ENCODE measurements at regions not wholly inside any gene's neighbourhood (a gene's known extent, or its start where the extent isn't known, plus 50 kb on each side); places are given as distances from the start of the nearest gene placed in this dataset.
"Not testable (repeated sequence)": the region's sequence is repeated elsewhere in the genome, so short reads cannot be mapped to it uniquely, and the experiment has no call there.

DNA sequence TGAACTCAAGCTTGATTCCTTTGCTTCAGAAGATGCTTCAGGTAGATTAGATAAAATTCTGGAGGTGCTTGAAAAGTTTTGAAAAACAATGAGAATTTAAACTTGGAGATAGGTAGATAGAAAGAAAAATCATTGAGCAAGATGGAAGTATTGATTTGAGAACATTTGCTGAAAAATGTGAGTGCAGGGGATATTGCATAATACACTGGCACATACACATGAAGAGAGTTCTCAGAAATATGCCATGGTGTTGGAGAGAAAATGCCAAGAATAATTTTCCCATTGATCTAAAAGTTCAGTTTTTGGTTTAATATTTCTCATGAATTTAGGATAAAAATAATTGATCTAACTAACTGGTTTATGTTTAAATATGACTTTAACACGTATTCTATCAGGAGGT lies 107.2 kb upstream of the GBE1 start:
- Histone ChIP-seq H3K27ac (ENCODE audit: low read depth in 2 of 2, low read length in 2 of 2) (no peak overlapping the region), H3K36me3 (ENCODE audit: control insufficient read depth in 2 of 3, insufficient read depth in 3 of 3, low read length in 3 of 3) (no peaks in the 10 kb centered on the region), H3K4me3 (ENCODE audit: low read length in 3 of 3) (no peak overlapping the region), H3K4me1 (ENCODE audit: control insufficient read depth in 2 of 3, insufficient read depth in 2 of 3, low read depth in 1 of 3, low read length in 3 of 3) (no peaks in the 10 kb centered on the region), H3K9me3 (ENCODE audit: control insufficient read depth in 2 of 3, insufficient read depth in 1 of 3, low read length in 3 of 3) (no peaks in the 10 kb centered on the region), H3K9ac (ENCODE audit: low read length in 3 of 3) (no peak overlapping the region), H3K27me3 (ENCODE audit: control insufficient read depth, insufficient read depth, low read length) (no peaks in the 10 kb centered on the region)
- DNase-seq (no peak), FAIRE-seq (peak; percentile 65)
- TF ChIP-seq, protein P1, sequence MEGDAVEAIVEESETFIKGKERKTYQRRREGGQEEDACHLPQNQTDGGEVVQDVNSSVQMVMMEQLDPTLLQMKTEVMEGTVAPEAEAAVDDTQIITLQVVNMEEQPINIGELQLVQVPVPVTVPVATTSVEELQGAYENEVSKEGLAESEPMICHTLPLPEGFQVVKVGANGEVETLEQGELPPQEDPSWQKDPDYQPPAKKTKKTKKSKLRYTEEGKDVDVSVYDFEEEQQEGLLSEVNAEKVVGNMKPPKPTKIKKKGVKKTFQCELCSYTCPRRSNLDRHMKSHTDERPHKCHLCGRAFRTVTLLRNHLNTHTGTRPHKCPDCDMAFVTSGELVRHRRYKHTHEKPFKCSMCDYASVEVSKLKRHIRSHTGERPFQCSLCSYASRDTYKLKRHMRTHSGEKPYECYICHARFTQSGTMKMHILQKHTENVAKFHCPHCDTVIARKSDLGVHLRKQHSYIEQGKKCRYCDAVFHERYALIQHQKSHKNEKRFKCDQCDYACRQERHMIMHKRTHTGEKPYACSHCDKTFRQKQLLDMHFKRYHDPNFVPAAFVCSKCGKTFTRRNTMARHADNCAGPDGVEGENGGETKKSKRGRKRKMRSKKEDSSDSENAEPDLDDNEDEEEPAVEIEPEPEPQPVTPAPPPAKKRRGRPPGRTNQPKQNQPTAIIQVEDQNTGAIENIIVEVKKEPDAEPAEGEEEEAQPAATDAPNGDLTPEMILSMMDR (IDR thresholded peaks at IDR 0.05; ENCODE audit: borderline replicate concordance, extremely low read depth, insufficient read depth): no peak
- intact Hi-C loops (cut with DNase I): no loop called here

GRCh38 chr3:81867875-81868274 lies 106.4 kb upstream of the GBE1 start:
- Histone ChIP-seq H3K27me3 (ENCODE audit: control insufficient read depth, insufficient read depth, low read length) (no peaks in the 10 kb centered on the region), H3K27ac (ENCODE audit: low read depth in 2 of 2, low read length in 2 of 2) (no peak overlapping the region), H3K4me1 (ENCODE audit: control insufficient read depth in 2 of 3, insufficient read depth in 2 of 3, low read depth in 1 of 3, low read length in 3 of 3) (no peaks in the 10 kb centered on the region), H3K4me3 (ENCODE audit: low read length in 3 of 3) (no peak overlapping the region), H3K9me3 (ENCODE audit: control insufficient read depth in 2 of 3, insufficient read depth in 1 of 3, low read length in 3 of 3) (no peaks in the 10 kb centered on the region), H3K36me3 (ENCODE audit: control insufficient read depth in 2 of 3, insufficient read depth in 3 of 3, low read length in 3 of 3) (no peaks in the 10 kb centered on the region), H3K9ac (ENCODE audit: low read length in 3 of 3) (no peak overlapping the region)
- TF ChIP-seq, protein P1 (IDR thresholded peaks at IDR 0.05; ENCODE audit: borderline replicate concordance, extremely low read depth, insufficient read depth): no peak
- DNase-seq (no peak), FAIRE-seq (no peak)
- intact Hi-C loops (cut with DNase I): no loop called here

DNA sequence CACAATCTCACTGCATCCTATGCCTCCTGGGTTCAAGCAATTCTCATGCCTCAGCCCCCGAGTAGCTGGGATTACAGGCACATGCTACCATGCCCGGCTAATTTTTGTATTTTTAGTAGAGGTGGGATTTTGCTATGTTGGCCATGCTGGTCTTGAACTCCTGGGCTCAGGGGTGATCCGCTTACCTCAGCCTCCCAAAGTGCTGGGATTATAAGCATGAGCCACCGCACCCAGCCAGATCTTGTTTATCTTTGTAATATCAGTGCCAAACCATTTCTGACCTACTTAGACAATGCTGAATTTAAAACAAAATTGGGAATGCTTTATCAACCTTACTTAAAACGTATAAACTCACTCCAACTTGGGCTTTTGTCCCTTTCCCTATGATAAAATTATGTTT lies 103.7 kb upstream of the GBE1 start:
- H3K36me3 ChIP-seq (ENCODE audit: control insufficient read depth in 2 of 3, insufficient read depth in 3 of 3, low read length in 3 of 3); FAIRE-seq; DNase-seq; H3K4me1 ChIP-seq (ENCODE audit: control insufficient read depth in 2 of 3, insufficient read depth in 2 of 3, low read depth in 1 of 3, low read length in 3 of 3); H3K27ac ChIP-seq (ENCODE audit: low read depth in 2 of 2, low read length in 2 of 2); H3K9me3 ChIP-seq (ENCODE audit: control insufficient read depth in 2 of 3, insufficient read depth in 1 of 3, low read length in 3 of 3); intact Hi-C loops (cut with DNase I); H3K27me3 ChIP-seq (ENCODE audit: control insufficient read depth, insufficient read depth, low read length); H3K9ac ChIP-seq (ENCODE audit: low read length in 3 of 3); H3K4me3 ChIP-seq (ENCODE audit: low read length in 3 of 3): not testable (repeated sequence)

GRCh38 chr3:81864272-81864671 lies 102.8 kb upstream of the GBE1 start:
- Histone ChIP-seq H3K27ac (ENCODE audit: low read depth in 2 of 2, low read length in 2 of 2) (no peak overlapping the region), H3K27me3 (ENCODE audit: control insufficient read depth, insufficient read depth, low read length) (no peaks in the 10 kb centered on the region), H3K4me3 (ENCODE audit: low read length in 3 of 3) (no peak overlapping the region), H3K36me3 (ENCODE audit: control insufficient read depth in 2 of 3, insufficient read depth in 3 of 3, low read length in 3 of 3) (no peaks in the 10 kb centered on the region), H3K9ac (ENCODE audit: low read length in 3 of 3) (no peak overlapping the region), H3K4me1 (ENCODE audit: control insufficient read depth in 2 of 3, insufficient read depth in 2 of 3, low read depth in 1 of 3, low read length in 3 of 3) (no peaks in the 10 kb centered on the region), H3K9me3 (ENCODE audit: control insufficient read depth in 2 of 3, insufficient read depth in 1 of 3, low read length in 3 of 3) (no peaks in the 10 kb centered on the region)
- intact Hi-C loops (cut with DNase I): no loop called here
- DNase-seq (peak in 1 of 5 donors; percentile 6), FAIRE-seq (no peak)
- TF ChIP-seq, protein P1 (IDR thresholded peaks at IDR 0.05; ENCODE audit: borderline replicate concordance, extremely low read depth, insufficient read depth): no peak
